ENCODE measurements at regions not wholly inside any gene's neighbourhood (a gene's known extent, or its start where the extent isn't known, plus 50 kb on each side); places are given as distances from the start of the nearest gene placed in this dataset.
"Not testable (repeated sequence)": the region's sequence is repeated elsewhere in the genome, so short reads cannot be mapped to it uniquely, and the experiment has no call there.

DNA sequence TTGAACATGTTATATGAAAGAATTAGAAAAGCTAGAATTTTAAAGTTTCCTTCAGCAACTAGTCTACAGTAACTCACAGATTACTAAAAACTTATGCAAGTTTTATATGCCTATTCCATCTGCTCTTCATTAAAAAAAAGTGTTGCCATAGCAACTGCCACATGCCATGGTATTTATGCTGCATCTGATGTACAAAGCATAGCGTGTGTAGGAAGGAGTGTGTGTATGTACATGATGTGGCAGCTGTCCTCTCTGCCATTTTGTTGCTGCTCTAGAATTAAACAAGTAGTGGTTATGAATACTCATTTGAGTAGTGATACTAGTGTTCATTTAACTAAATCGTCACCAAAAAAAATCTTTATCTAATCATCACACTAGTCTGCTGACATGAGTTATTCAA lies 593.5 kb downstream of the CETN3 start:
- BruUV-seq (replicated peaks), result no TSS peak
- intact Hi-C loops (cut with micrococcal nuclease), result no loop called here
- Histone ChIP-seq H3K4me2 (ENCODE audit: low read length) (no peak overlapping the region), H3K79me2 (ENCODE audit: low read length) (no peaks in the 10 kb centered on the region), H3K9me2 (replicated peaks; ENCODE audit: low read length) (no peaks in the 10 kb centered on the region), H3K36me3 (ENCODE audit: low read depth, low read length) (no peaks in the 10 kb centered on the region), H3K9ac (ENCODE audit: low read length) (no peak overlapping the region), H2AFZ (ENCODE audit: low read length) (no peak overlapping the region), H3K27me3 (ENCODE audit: low read length) (no peaks in the 10 kb centered on the region), H3K4me3 (ENCODE audit: low read length) (no peak overlapping the region), H3K4me1 (ENCODE audit: insufficient read depth, low read length) (no peaks in the 10 kb centered on the region), H3K27ac (ENCODE audit: low read length) (no peak overlapping the region), H3F3A (ENCODE audit: low read length, unreplicated experiment) (no peaks in the 10 kb centered on the region), H4K20me1 (ENCODE audit: low read length) (no peaks in the 10 kb centered on the region), H3K9me3 (ENCODE audit: low read length) (no peaks in the 10 kb centered on the region)
- TF ChIP-seq, protein P1, sequence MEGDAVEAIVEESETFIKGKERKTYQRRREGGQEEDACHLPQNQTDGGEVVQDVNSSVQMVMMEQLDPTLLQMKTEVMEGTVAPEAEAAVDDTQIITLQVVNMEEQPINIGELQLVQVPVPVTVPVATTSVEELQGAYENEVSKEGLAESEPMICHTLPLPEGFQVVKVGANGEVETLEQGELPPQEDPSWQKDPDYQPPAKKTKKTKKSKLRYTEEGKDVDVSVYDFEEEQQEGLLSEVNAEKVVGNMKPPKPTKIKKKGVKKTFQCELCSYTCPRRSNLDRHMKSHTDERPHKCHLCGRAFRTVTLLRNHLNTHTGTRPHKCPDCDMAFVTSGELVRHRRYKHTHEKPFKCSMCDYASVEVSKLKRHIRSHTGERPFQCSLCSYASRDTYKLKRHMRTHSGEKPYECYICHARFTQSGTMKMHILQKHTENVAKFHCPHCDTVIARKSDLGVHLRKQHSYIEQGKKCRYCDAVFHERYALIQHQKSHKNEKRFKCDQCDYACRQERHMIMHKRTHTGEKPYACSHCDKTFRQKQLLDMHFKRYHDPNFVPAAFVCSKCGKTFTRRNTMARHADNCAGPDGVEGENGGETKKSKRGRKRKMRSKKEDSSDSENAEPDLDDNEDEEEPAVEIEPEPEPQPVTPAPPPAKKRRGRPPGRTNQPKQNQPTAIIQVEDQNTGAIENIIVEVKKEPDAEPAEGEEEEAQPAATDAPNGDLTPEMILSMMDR (conservative IDR thresholded peaks at IDR 0.05; ENCODE audit: low read depth, low read length), result no peak
- no peak for TF ChIP-seq EZH2 (IDR thresholded peaks at IDR 0.05; ENCODE audit: low read length, unreplicated experiment)
- ChIA-PET POLR2A (ENCODE audit: unreplicated experiment) (no interaction called here), CTCF (no interaction called here)
- ATAC-seq, result no peak
- DNase-seq, result no peak

DNA sequence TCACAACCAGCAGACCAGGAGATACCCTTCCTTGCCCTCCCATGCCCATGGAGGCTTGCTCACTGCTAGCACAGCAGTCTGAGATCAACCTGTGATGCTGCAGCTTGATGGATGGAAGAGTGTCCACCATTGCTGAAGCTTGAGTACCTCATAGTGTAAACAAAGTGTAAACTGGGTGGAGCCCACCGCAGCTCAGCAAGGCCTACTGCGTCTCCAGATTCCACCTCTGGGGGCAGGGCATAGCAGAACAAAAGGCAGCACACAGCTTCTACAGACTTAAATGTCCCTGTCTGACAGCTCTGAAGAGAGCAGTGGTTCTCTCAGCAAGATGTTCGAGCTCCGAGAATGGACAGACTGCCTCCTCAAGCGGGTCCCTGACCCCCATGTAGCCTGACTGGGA lies 608.8 kb downstream of the CETN3 start:
- H3K4me3 ChIP-seq (ENCODE audit: low read length); DNase-seq; H3K4me2 ChIP-seq (ENCODE audit: low read length); H4K20me1 ChIP-seq (ENCODE audit: low read length); POLR2A ChIA-PET (ENCODE audit: unreplicated experiment); ATAC-seq; BruUV-seq (replicated peaks); H3K27me3 ChIP-seq (ENCODE audit: low read length); intact Hi-C loops (cut with micrococcal nuclease); H3K4me1 ChIP-seq (ENCODE audit: insufficient read depth, low read length); CTCF ChIA-PET; H2AFZ ChIP-seq (ENCODE audit: low read length); H3K9me3 ChIP-seq (ENCODE audit: low read length); H3K79me2 ChIP-seq (ENCODE audit: low read length); H3F3A ChIP-seq (ENCODE audit: low read length, unreplicated experiment); H3K36me3 ChIP-seq (ENCODE audit: low read depth, low read length); H3K27ac ChIP-seq (ENCODE audit: low read length); H3K9me2 ChIP-seq (replicated peaks; ENCODE audit: low read length); H3K9ac ChIP-seq (ENCODE audit: low read length): not testable (repeated sequence)

DNA sequence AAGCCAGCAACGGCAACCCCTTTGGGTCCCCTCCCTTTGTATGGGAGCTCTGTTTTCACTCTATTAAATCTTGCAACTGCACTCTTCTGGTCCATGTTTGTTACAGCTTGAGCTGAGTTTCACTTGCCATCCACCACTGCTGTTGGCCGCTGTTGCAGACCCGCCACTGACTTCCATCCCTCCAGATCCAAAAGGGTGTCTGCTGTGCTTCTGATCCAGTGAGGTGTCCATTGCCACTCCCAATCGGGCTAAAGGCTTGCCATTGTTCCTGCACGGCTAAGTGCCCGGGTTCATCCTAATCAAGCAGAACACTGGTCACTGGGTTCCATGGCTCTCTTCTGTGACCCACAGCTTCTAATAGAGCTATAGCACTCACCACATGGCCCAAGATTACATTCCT lies 615.1 kb downstream of the CETN3 start:
- H2AFZ ChIP-seq (ENCODE audit: low read length); H3K4me3 ChIP-seq (ENCODE audit: low read length); intact Hi-C loops (cut with micrococcal nuclease); DNase-seq; BruUV-seq (replicated peaks); H3K4me1 ChIP-seq (ENCODE audit: insufficient read depth, low read length); H3K9me2 ChIP-seq (replicated peaks; ENCODE audit: low read length); H4K20me1 ChIP-seq (ENCODE audit: low read length); H3K27me3 ChIP-seq (ENCODE audit: low read length); ATAC-seq; H3K9ac ChIP-seq (ENCODE audit: low read length); H3K27ac ChIP-seq (ENCODE audit: low read length); H3K9me3 ChIP-seq (ENCODE audit: low read length); H3K4me2 ChIP-seq (ENCODE audit: low read length); H3F3A ChIP-seq (ENCODE audit: low read length, unreplicated experiment); H3K36me3 ChIP-seq (ENCODE audit: low read depth, low read length); H3K79me2 ChIP-seq (ENCODE audit: low read length); POLR2A ChIA-PET (ENCODE audit: unreplicated experiment); CTCF ChIA-PET: not testable (repeated sequence)

DNA sequence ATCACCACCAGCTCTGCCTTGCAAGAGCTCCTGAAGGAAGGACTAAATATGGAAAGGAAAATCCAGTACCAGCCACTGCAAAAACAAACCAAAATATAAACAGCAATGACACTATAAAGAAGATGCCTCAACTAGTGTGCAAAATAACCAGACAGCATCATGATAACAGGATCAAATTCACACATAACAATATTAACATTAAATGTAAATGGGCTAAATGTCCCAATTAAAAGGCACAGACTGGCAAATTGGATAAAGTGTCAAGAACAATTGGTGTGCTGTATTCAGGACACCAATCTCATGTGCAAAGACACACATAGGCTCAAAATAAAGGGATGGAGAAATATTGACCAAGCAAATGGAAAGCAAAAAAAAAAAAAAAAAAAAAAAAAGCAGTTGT lies 629.8 kb downstream of the CETN3 start:
- ATAC-seq; H2AFZ ChIP-seq (ENCODE audit: low read length); H3K9me2 ChIP-seq (replicated peaks; ENCODE audit: low read length); H3F3A ChIP-seq (ENCODE audit: low read length, unreplicated experiment); H3K27ac ChIP-seq (ENCODE audit: low read length); H3K9ac ChIP-seq (ENCODE audit: low read length); POLR2A ChIA-PET (ENCODE audit: unreplicated experiment); H4K20me1 ChIP-seq (ENCODE audit: low read length); BruUV-seq (replicated peaks); H3K4me1 ChIP-seq (ENCODE audit: insufficient read depth, low read length); H3K27me3 ChIP-seq (ENCODE audit: low read length); H3K4me3 ChIP-seq (ENCODE audit: low read length); H3K79me2 ChIP-seq (ENCODE audit: low read length); intact Hi-C loops (cut with micrococcal nuclease); H3K36me3 ChIP-seq (ENCODE audit: low read depth, low read length); H3K4me2 ChIP-seq (ENCODE audit: low read length); CTCF ChIA-PET; DNase-seq: not testable (repeated sequence)
- H3K9me3 ChIP-seq (ENCODE audit: low read length), result peaks cover 12% of the 10 kb centered on the region; the same call in 1 of the 2 replicates

Data from PC-3 (cell line).